Liver (tissue), 8 donors: ENCODE measurements at regions not wholly inside any gene's neighbourhood (a gene's known extent, or its start where the extent isn't known, plus 50 kb on each side); places are given as distances from the start of the nearest gene placed in this dataset.

ENCODE experiments used
- DNase-seq: peaks from one replicate; pipeline ENCODE4 v3.0.0-alpha.2; 2017; ENCODE audit warnings: low spot score
- H3K27ac ChIP-seq, 2 donors: one replicate each; pipeline ENCODE4 v1.7.0; 2013; ENCODE audit warnings: inconsistent platforms in 2 of 2, low read length in 2 of 2, control low read depth in 1 of 2, low read depth in 1 of 2, mild to moderate bottlenecking in 1 of 2
- H3K27me3 ChIP-seq, 4 donors: one replicate each; pipeline versions ENCODE4 v1.6.1 to v1.7.0; 2013; ENCODE audit warnings: low read length in 3 of 4, inconsistent platforms in 1 of 4, mild to moderate bottlenecking in 1 of 4, moderate library complexity in 1 of 4; ENCODE audit not compliant: control insufficient read depth in 4 of 4, insufficient read depth in 4 of 4
- H3K36me3 ChIP-seq, 4 donors: one replicate each; pipeline versions ENCODE4 v1.6.1 to v1.7.0; 2013; ENCODE audit warnings: low read length in 3 of 4, mild to moderate bottlenecking in 3 of 4, low read depth in 1 of 4, moderate library complexity in 1 of 4; ENCODE audit not compliant: control insufficient read depth in 4 of 4, insufficient read depth in 3 of 4
- H3K4me1 ChIP-seq, 4 donors: one replicate each; pipeline versions ENCODE4 v1.6.1 to v1.7.0; 2013; ENCODE audit warnings: low read length in 3 of 4, mild to moderate bottlenecking in 3 of 4, moderate library complexity in 1 of 4; ENCODE audit not compliant: control insufficient read depth in 4 of 4, insufficient read depth in 4 of 4
- H3K4me3 ChIP-seq, 3 donors: one replicate each; pipeline versions ENCODE4 v1.6.1 to v1.7.0; 2013; ENCODE audit warnings: low read length in 3 of 3, control low read depth in 1 of 3, low read depth in 1 of 3, mild to moderate bottlenecking in 1 of 3
- H3K9ac ChIP-seq, 2 donors: one replicate each; pipeline ENCODE4 v1.7.0; 2013; ENCODE audit warnings: low read length in 2 of 2, mild to moderate bottlenecking in 2 of 2, moderate library complexity in 2 of 2, control low read depth in 1 of 2, low read depth in 1 of 2
- H3K9me3 ChIP-seq, 4 donors: one replicate each; pipeline versions ENCODE4 v1.6.1 to v1.7.0; 2013; ENCODE audit warnings: low read length in 3 of 4; ENCODE audit not compliant: control insufficient read depth in 4 of 4
- EGR1 ChIP-seq, 2 donors: IDR thresholded peaks; 2 replicates each; pipeline ENCODE4 v1.6.1; 2016 to 2018; ENCODE audit warnings: antibody characterized with exemption in 2 of 2, low read depth in 2 of 2
- FOXA1 ChIP-seq: IDR thresholded peaks from 2 replicates; pipeline ENCODE4 v1.6.1; 2016; ENCODE audit warnings: antibody characterized with exemption
- FOXA2 ChIP-seq: IDR thresholded peaks from 2 replicates; pipeline ENCODE4 v1.6.1; 2016; ENCODE audit warnings: antibody characterized with exemption
- GABPA ChIP-seq, 2 donors: IDR thresholded peaks in 1 of 2; conservative IDR thresholded peaks in 1 of 2; 2 replicates each; pipeline ENCODE4 v1.6.1; 2016; ENCODE audit warnings: antibody characterized with exemption in 2 of 2, mild to moderate bottlenecking in 1 of 2, moderate library complexity in 1 of 2
- HNF4G ChIP-seq: IDR thresholded peaks from 2 replicates; pipeline ENCODE4 v1.6.1; 2016; ENCODE audit warnings: antibody characterized with exemption
- JUND ChIP-seq, 2 donors: IDR thresholded peaks; 2 replicates each; pipeline ENCODE4 v1.6.1; 2016; ENCODE audit warnings: antibody characterized with exemption in 2 of 2
- NR2F2 ChIP-seq: IDR thresholded peaks from 2 replicates; pipeline ENCODE4 v1.6.1; 2016; ENCODE audit warnings: antibody characterized with exemption
- RXRA ChIP-seq, 2 donors: IDR thresholded peaks; 2 replicates each; pipeline ENCODE4 v1.6.1; 2017 to 2018; ENCODE audit warnings: antibody characterized with exemption in 2 of 2, mild to moderate bottlenecking in 1 of 2
- SP1 ChIP-seq: IDR thresholded peaks from 2 replicates; pipeline ENCODE4 v1.6.1; 2018; ENCODE audit warnings: antibody characterized with exemption, mild to moderate bottlenecking
- TAF1 ChIP-seq: conservative IDR thresholded peaks from 2 replicates; pipeline ENCODE4 v1.6.1; 2016; ENCODE audit warnings: antibody characterized with exemption, mild to moderate bottlenecking
- YY1 ChIP-seq: IDR thresholded peaks from 2 replicates; pipeline ENCODE4 v1.6.1; 2016; ENCODE audit warnings: antibody characterized with exemption, mild to moderate bottlenecking
- WGBS: extraction: QIAGEN DNeasy Blood & Tissue Kit; methylation state at CpG from one replicate; pipeline ENCODE4 v1.1.7; 2013; 5-methylcytosine and 5-hydroxymethylcytosine counted together
- TF ChIP-seq, protein P1 (sequence below): IDR thresholded peaks from 2 replicates; pipeline ENCODE4 v1.6.1; 2016; ENCODE audit warnings: antibody characterized with exemption, mild to moderate bottlenecking
- TF ChIP-seq, protein P2 (sequence below): IDR thresholded peaks from 2 replicates; pipeline ENCODE4 v1.6.1; 2016; ENCODE audit warnings: antibody characterized with exemption
- TF ChIP-seq, protein P3 (sequence below): fragments of 150-350 bp; IDR thresholded peaks from 2 replicates; pipeline ENCODE4 v1.5.1; 2017; ENCODE audit warnings: improper control_type of control experiment, low read depth, low read length; ENCODE audit not compliant: missing input control
- TF ChIP-seq, protein P4 (sequence below): IDR thresholded peaks from 2 replicates; pipeline ENCODE4 v1.6.1; 2016; ENCODE audit warnings: antibody characterized with exemption
- TF ChIP-seq, protein P5 (sequence below): IDR thresholded peaks from 2 replicates; pipeline ENCODE4 v1.6.1; 2016; ENCODE audit warnings: antibody characterized with exemption
- donor health status: healthy.
- donor health status: healthy.
- donor health status: healthy.
- donor health status: healthy.
- donor health status: healthy.

DNA sequence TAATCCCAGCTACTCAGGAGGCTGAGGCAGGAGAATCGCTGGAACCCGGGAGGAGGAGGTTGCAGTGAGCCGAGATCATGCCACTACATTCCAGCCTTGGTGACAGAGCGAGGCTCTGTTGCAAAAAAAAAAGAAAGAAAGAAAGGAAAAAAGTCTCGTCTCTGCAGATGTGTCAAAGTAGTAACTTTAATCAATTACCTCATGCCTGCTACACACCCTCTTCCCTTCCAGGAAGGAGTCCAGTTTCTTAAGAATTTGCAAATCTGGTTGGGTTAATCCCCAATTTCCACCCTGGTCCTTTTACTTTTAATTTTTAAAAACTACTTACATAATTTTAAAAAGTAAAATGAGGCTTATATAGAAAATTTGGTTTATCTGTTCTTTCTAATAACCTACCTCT lies 234.5 kb upstream of the KITLG start:
- H3K9me3 ChIP-seq, result no peaks in the 10 kb centered on the region
- no peaks in the 10 kb centered on the region for H3K27me3 ChIP-seq
- H3K4me1 ChIP-seq, result no peaks in the 10 kb centered on the region
- no peak for TF ChIP-seq FOXA2
- TF ChIP-seq, protein P1, sequence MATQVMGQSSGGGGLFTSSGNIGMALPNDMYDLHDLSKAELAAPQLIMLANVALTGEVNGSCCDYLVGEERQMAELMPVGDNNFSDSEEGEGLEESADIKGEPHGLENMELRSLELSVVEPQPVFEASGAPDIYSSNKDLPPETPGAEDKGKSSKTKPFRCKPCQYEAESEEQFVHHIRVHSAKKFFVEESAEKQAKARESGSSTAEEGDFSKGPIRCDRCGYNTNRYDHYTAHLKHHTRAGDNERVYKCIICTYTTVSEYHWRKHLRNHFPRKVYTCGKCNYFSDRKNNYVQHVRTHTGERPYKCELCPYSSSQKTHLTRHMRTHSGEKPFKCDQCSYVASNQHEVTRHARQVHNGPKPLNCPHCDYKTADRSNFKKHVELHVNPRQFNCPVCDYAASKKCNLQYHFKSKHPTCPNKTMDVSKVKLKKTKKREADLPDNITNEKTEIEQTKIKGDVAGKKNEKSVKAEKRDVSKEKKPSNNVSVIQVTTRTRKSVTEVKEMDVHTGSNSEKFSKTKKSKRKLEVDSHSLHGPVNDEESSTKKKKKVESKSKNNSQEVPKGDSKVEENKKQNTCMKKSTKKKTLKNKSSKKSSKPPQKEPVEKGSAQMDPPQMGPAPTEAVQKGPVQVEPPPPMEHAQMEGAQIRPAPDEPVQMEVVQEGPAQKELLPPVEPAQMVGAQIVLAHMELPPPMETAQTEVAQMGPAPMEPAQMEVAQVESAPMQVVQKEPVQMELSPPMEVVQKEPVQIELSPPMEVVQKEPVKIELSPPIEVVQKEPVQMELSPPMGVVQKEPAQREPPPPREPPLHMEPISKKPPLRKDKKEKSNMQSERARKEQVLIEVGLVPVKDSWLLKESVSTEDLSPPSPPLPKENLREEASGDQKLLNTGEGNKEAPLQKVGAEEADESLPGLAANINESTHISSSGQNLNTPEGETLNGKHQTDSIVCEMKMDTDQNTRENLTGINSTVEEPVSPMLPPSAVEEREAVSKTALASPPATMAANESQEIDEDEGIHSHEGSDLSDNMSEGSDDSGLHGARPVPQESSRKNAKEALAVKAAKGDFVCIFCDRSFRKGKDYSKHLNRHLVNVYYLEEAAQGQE, result no peak
- no peak overlapping the region for H3K27ac ChIP-seq
- no peak overlapping the region for H3K9ac ChIP-seq
- DNase-seq, result no peak
- H3K36me3 ChIP-seq, result no peaks in the 10 kb centered on the region
- H3K4me3 ChIP-seq, result no peak overlapping the region
- 81% methylated on average over 5 of the region's 5 CpGs for WGBS

DNA sequence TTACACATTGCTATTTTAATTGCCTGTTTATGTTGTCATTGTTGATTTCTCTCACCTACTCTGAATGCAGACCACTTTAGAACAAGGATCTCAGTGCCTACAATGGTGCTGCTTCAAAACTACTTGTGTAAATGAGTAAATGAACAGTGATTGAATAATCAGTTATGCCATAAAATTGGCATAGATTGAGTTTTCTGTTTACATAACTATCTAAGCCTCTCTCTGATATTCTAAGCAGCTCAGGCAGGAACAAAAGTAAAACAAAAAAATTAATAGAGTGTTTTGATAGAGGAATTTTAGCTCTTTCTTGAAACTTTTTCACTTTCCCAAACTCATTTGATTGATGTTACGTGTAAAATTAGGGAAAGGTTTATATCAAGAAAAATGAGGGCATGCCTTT lies 232.3 kb upstream of the KITLG start:
- Histone ChIP-seq H3K36me3 (no peaks in the 10 kb centered on the region), H3K9ac (no peak overlapping the region), H3K4me3 (no peak overlapping the region), H3K4me1 (no peaks in the 10 kb centered on the region), H3K27ac (no peak overlapping the region), H3K27me3 (no peaks in the 10 kb centered on the region), H3K9me3 (no peaks in the 10 kb centered on the region)
- DNase-seq, result no peak
- TF ChIP-seq JUND (IDR thresholded peaks at IDR 0.05) (no peak), HNF4G (no peak), GABPA (IDR thresholded peaks at IDR 0.05 in 1 of 2, conservative IDR thresholded peaks at IDR 0.05 in 1 of 2) (no peak), EGR1 (IDR thresholded peaks at IDR 0.05; ENCODE audit: low read depth in 2 of 2) (no peak), NR2F2 (no peak), YY1 (no peak), SP1 (no peak), FOXA1 (no peak), FOXA2 (no peak), TAF1 (no peak), RXRA (IDR thresholded peaks at IDR 0.05) (no peak)
- TF ChIP-seq, protein P2, sequence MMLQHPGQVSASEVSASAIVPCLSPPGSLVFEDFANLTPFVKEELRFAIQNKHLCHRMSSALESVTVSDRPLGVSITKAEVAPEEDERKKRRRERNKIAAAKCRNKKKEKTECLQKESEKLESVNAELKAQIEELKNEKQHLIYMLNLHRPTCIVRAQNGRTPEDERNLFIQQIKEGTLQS, result no peak
- TF ChIP-seq, protein P3, sequence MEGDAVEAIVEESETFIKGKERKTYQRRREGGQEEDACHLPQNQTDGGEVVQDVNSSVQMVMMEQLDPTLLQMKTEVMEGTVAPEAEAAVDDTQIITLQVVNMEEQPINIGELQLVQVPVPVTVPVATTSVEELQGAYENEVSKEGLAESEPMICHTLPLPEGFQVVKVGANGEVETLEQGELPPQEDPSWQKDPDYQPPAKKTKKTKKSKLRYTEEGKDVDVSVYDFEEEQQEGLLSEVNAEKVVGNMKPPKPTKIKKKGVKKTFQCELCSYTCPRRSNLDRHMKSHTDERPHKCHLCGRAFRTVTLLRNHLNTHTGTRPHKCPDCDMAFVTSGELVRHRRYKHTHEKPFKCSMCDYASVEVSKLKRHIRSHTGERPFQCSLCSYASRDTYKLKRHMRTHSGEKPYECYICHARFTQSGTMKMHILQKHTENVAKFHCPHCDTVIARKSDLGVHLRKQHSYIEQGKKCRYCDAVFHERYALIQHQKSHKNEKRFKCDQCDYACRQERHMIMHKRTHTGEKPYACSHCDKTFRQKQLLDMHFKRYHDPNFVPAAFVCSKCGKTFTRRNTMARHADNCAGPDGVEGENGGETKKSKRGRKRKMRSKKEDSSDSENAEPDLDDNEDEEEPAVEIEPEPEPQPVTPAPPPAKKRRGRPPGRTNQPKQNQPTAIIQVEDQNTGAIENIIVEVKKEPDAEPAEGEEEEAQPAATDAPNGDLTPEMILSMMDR, result no peak
- TF ChIP-seq, protein P1, result no peak
- TF ChIP-seq, protein P4, sequence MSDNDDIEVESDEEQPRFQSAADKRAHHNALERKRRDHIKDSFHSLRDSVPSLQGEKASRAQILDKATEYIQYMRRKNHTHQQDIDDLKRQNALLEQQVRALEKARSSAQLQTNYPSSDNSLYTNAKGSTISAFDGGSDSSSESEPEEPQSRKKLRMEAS, result no peak
- TF ChIP-seq, protein P5, sequence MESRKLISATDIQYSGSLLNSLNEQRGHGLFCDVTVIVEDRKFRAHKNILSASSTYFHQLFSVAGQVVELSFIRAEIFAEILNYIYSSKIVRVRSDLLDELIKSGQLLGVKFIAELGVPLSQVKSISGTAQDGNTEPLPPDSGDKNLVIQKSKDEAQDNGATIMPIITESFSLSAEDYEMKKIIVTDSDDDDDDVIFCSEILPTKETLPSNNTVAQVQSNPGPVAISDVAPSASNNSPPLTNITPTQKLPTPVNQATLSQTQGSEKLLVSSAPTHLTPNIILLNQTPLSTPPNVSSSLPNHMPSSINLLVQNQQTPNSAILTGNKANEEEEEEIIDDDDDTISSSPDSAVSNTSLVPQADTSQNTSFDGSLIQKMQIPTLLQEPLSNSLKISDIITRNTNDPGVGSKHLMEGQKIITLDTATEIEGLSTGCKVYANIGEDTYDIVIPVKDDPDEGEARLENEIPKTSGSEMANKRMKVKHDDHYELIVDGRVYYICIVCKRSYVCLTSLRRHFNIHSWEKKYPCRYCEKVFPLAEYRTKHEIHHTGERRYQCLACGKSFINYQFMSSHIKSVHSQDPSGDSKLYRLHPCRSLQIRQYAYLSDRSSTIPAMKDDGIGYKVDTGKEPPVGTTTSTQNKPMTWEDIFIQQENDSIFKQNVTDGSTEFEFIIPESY, result no peak
- WGBS, result 91% methylated on average over 1 of the region's 1 CpG
